ENCODE measurements at regions not wholly inside any gene's neighbourhood (a gene's known extent, or its start where the extent isn't known, plus 50 kb on each side); places are given as distances from the start of the nearest gene placed in this dataset.

DNA sequence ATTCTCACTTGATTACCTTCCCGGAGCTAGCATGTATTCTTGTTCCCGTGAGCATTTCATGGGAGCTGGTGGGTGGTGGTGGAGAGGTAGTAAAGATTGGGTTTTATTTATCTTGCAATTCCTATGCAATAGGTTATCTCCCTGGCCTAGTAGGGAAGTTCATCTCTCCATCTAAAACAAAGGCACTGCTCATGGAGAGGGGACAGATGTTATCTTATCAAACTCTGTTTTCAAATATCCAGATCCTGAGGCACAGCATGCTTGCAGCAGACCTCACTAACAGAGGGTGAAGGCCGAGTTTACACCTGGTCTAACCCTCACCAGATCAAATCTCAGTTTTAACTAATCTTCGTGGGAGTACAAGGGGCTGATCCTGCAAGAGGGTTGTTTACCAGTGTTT, 98.9 kb downstream of the CYRIA start:
- H2BK20ac ChIP-seq (ENCODE audit: low read depth, low read length) = no peak overlapping the region
- peaks cover 3% of the 10 kb centered on the region; the same call in 1 of the 2 replicates for H3K36me3 ChIP-seq (ENCODE audit: control insufficient read depth, insufficient read depth, low read length)
- H4K91ac ChIP-seq (ENCODE audit: insufficient read depth, low read depth, low read length) = no peak overlapping the region
- dilution Hi-C loops (cut with HindIII; ENCODE audit: low sequenced_read_pairs, unreplicated experiment) (no loop called here), intact Hi-C loops (cut with micrococcal nuclease) (no loop called here), in situ Hi-C loops (cut with MboI; ENCODE audit: low sequenced_read_pairs) (no loop called here)
- H2AFZ ChIP-seq (replicated peaks; ENCODE audit: low read length, poor library complexity) = no peak overlapping the region
- H4K20me1 ChIP-seq (ENCODE audit: insufficient read depth, low read length) = no peaks in the 10 kb centered on the region
- H2BK120ac ChIP-seq (ENCODE audit: low read depth, low read length) = no peak overlapping the region
- no peak overlapping the region for H2AK5ac ChIP-seq (ENCODE audit: low read depth, low read length)
- H2AK9ac ChIP-seq (replicated peaks; ENCODE audit: low read depth, low read length, poor library complexity) = no peak overlapping the region
- H3K4me2 ChIP-seq (ENCODE audit: low read depth, low read length) = no peak overlapping the region
- no peaks in the 10 kb centered on the region for H3K4me1 ChIP-seq (ENCODE audit: control insufficient read depth, insufficient read depth, low read length)
- H4K5ac ChIP-seq (ENCODE audit: low read depth, low read length) = no peak overlapping the region
- BruUV-seq (replicated peaks) = no TSS peak
- H3K9ac ChIP-seq (ENCODE audit: low read depth, low read length) = no peak overlapping the region
- no peak overlapping the region for H2BK15ac ChIP-seq (ENCODE audit: low read depth, low read length)
- POLR2A ChIA-PET (ENCODE audit: unreplicated experiment) = no interaction called here
- H3K9me3 ChIP-seq (ENCODE audit: control insufficient read depth, insufficient read depth, low read length) = no peaks in the 10 kb centered on the region
- no peak overlapping the region for H3K4me3 ChIP-seq (ENCODE audit: insufficient read depth, low read depth, low read length)
- H3K9me1 ChIP-seq (ENCODE audit: insufficient read depth, low read length) = no peaks in the 10 kb centered on the region
- H3K27ac ChIP-seq (ENCODE audit: insufficient read depth, low read length) = no peak overlapping the region
- no CpG with 5 or more reads among the region's 4 CpGs for WGBS, 2 experiments (ENCODE audit: extremely low coverage in 2 of 2, insufficient read length in 1 of 2)
- no peaks in the 10 kb centered on the region for H3K27me3 ChIP-seq (ENCODE audit: control insufficient read depth, insufficient read depth, low read length)
- CTCF ChIA-PET = no interaction called here
- H3K79me1 ChIP-seq (ENCODE audit: low read depth in 1 of 2, low read length in 2 of 2) = no peaks in the 10 kb centered on the region
- no peak overlapping the region for H3K18ac ChIP-seq (ENCODE audit: low read depth, low read length)
- no peak overlapping the region for H3K56ac ChIP-seq (ENCODE audit: extremely low read depth, insufficient read depth, low read length)
- no peak overlapping the region for H2BK5ac ChIP-seq (ENCODE audit: low read depth, low read length, poor library complexity, severe bottlenecking)
- no peak overlapping the region for H4K8ac ChIP-seq (ENCODE audit: low read depth in 2 of 2, low read length in 2 of 2)
- no peak overlapping the region for H3K4ac ChIP-seq (ENCODE audit: low read depth, low read length)
- H3K23ac ChIP-seq (ENCODE audit: low read depth, low read length) = no peak overlapping the region
- DNase-seq (no peak), ATAC-seq (ENCODE audit: low read depth) (no peak)
- H3K14ac ChIP-seq (replicated peaks; ENCODE audit: low read depth, low read length) = no peak overlapping the region
- TF ChIP-seq MAFK (IDR thresholded peaks at IDR 0.05; ENCODE audit: low read depth, low read length) = no peak
- TF ChIP-seq FOS (IDR thresholded peaks at IDR 0.05; ENCODE audit: low read depth, low read length) = no peak
- TF ChIP-seq RFX5 (IDR thresholded peaks at IDR 0.05; ENCODE audit: low read depth, low read length) = no peak
- no peak for TF ChIP-seq POLR2A (IDR thresholded peaks at IDR 0.05; ENCODE audit: low read depth, low read length)
- no peak for TF ChIP-seq CHD1 (IDR thresholded peaks at IDR 0.05; ENCODE audit: low read depth, low read length)
- no peak for TF ChIP-seq CTCF (conservative IDR thresholded peaks at IDR 0.05; ENCODE audit: low read depth, low read length)
- TF ChIP-seq RCOR1 (IDR thresholded peaks at IDR 0.05; ENCODE audit: insufficient replicate concordance, low read length) = no peak
- TF ChIP-seq MAZ (IDR thresholded peaks at IDR 0.05; ENCODE audit: borderline replicate concordance, low read depth, low read length) = no peak

Measured in IMR-90 (cell line).